Keratinocyte (primary cell): ENCODE measurements at regions not wholly inside any gene's neighbourhood (a gene's known extent, or its start where the extent isn't known, plus 50 kb on each side); places are given as distances from the start of the nearest gene placed in this dataset.

ENCODE experiments used
- DNase-seq: peaks from one replicate; pipeline ENCODE4 v3.0.0-alpha.2; 2011; ENCODE audit warnings: low read depth, missing footprints, low spot score
- FAIRE-seq: peaks from 2 replicates; lab custom pipeline; 2011; peaks lifted over from hg19 to GRCh38; lab: Jason Lieb, UNC
- H2AFZ ChIP-seq: 2 replicates; pipeline ENCODE4 v1.6.0; 2012; ENCODE audit warnings: low read length, control low read depth, inconsistent platforms; ENCODE audit not compliant: control insufficient read depth
- H3K27ac ChIP-seq: 2 replicates; pipeline ENCODE4 v1.5.1; 2011; ENCODE audit warnings: low read length; ENCODE audit not compliant: control insufficient read depth, insufficient read depth
- H3K27me3 ChIP-seq: 3 replicates; pipeline ENCODE4 v1.6.0; 2011; ENCODE audit warnings: low read length; ENCODE audit not compliant: control insufficient read depth, insufficient read depth; ENCODE audit errors: extremely low read depth
- H3K36me3 ChIP-seq, 2 experiments: 2 replicates in 1 of 2; 3 replicates in 1 of 2; pipeline ENCODE4 v1.5.1; 2011; ENCODE audit warnings: low read length in 2 of 2, mild to moderate bottlenecking in 1 of 2; ENCODE audit not compliant: control insufficient read depth in 2 of 2, insufficient read depth in 2 of 2; ENCODE audit errors: extremely low read depth in 1 of 2
- H3K4me1 ChIP-seq: 3 replicates; pipeline ENCODE4 v1.5.1; 2011; ENCODE audit warnings: low read length; ENCODE audit not compliant: control insufficient read depth, insufficient read depth; ENCODE audit errors: extremely low read depth
- H3K4me2 ChIP-seq: 3 replicates; pipeline ENCODE4 v1.6.0; 2011; ENCODE audit warnings: low read depth, low read length; ENCODE audit not compliant: control insufficient read depth, insufficient read depth; ENCODE audit errors: extremely low read depth
- H3K4me3 ChIP-seq, 3 experiments: fragments of 200-600 bp in 1 of 3; sonication (generic) in 1 of 3; 2 replicates in 2 of 3; 3 replicates in 1 of 3; pipeline ENCODE4 v1.5.1; 2011 to 2016; ENCODE audit warnings: low read length in 3 of 3, mild to moderate bottlenecking in 3 of 3, control low read depth in 2 of 3, inconsistent platforms in 1 of 3, low read depth in 1 of 3, mixed read lengths in 1 of 3, mixed run types in 1 of 3, moderate library complexity in 1 of 3; ENCODE audit not compliant: control insufficient read depth in 2 of 3, insufficient read depth in 2 of 3; ENCODE audit errors: extremely low read depth in 1 of 3
- H3K79me2 ChIP-seq: 2 replicates; pipeline ENCODE4 v1.6.0; 2012; ENCODE audit warnings: low read length; ENCODE audit not compliant: control insufficient read depth, insufficient read depth
- H3K9ac ChIP-seq: 3 replicates; pipeline ENCODE4 v1.6.0; 2011; ENCODE audit warnings: low read length; ENCODE audit not compliant: control insufficient read depth, insufficient read depth; ENCODE audit errors: extremely low read depth
- H3K9me1 ChIP-seq: 3 replicates; pipeline ENCODE4 v1.6.0; 2011; ENCODE audit warnings: low read length; ENCODE audit not compliant: control insufficient read depth, insufficient read depth; ENCODE audit errors: extremely low read depth
- H3K9me3 ChIP-seq: 2 replicates; pipeline ENCODE4 v1.5.1; 2012; ENCODE audit warnings: low read depth, low read length; ENCODE audit not compliant: control insufficient read depth
- H4K20me1 ChIP-seq: 3 replicates; pipeline ENCODE4 v1.6.0; 2011; ENCODE audit warnings: low read length; ENCODE audit not compliant: control insufficient read depth, insufficient read depth; ENCODE audit errors: extremely low read depth
- CTCF ChIP-seq, 3 experiments: IDR thresholded peaks in 1 of 3; conservative IDR thresholded peaks in 1 of 3; optimal IDR thresholded peaks in 1 of 3; 2 replicates in 2 of 3; 3 replicates in 1 of 3; pipeline versions ENCODE3 to v1.5.1; 2011; ENCODE audit warnings: low read length in 3 of 3, mild to moderate bottlenecking in 3 of 3, moderate library complexity in 2 of 3, control low read depth in 1 of 3, inconsistent platforms in 1 of 3; ENCODE audit not compliant: insufficient read depth in 2 of 3; ENCODE audit errors: extremely low read depth in 1 of 3
- EZH2 ChIP-seq: IDR thresholded peaks from one replicate; pipeline ENCODE4 v1.6.1; 2012; ENCODE audit warnings: inconsistent platforms, mild to moderate bottlenecking, low read length, moderate library complexity
- dilution Hi-C: fragments of 300-500 bp; cut with MboI; formaldehyde crosslinking; loops from one replicate; pipeline ENCODE4 v1.7.0; 2020; ENCODE audit warnings: low sequenced_read_pairs; ENCODE audit not compliant: extremely low pct_ligation_motif_present

DNA sequence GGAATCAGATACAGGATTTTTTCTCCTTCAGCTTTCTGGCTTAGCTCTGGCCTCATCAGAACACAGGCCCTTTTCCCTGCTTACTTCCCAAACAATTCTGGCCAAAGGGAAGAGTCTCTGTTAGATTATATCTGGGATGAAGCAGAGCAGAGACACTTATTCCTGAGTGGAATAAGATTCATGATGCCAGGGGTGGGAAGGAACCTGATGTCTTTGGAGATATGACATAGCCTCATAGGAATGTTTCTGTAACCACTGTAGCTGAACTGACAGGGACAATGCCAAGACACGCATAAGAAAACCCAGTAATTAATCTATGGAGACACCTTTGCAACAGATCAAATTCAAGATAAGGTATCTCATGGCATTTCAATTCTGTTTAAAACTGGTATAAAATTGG lies 177.1 kb upstream of the RAG2 start:
- Histone ChIP-seq H3K9ac (peak overlapping the region; percentile 48), H3K79me2 (no peaks in the 10 kb centered on the region), H3K9me3 (no peaks in the 10 kb centered on the region), H3K27ac (peak overlapping the region; percentile 88), H3K4me2 (peak overlapping the region; percentile 80), H3K27me3 (no peaks in the 10 kb centered on the region), H3K36me3 (no peaks in the 10 kb centered on the region), H2AFZ (no peak overlapping the region), H3K9me1 (no peaks in the 10 kb centered on the region), H4K20me1 (no peaks in the 10 kb centered on the region), H3K4me1 (peaks cover 18% of the 10 kb centered on the region), H3K4me3 (peak overlapping the region in 1 of 3 experiments; percentile 34)
- dilution Hi-C loops, result no loop called here
- TF ChIP-seq EZH2 (no peak), CTCF (optimal IDR thresholded peaks at IDR 0.05 in 1 of 3, IDR thresholded peaks at IDR 0.05 in 1 of 3, conservative IDR thresholded peaks at IDR 0.05 in 1 of 3; ENCODE audit: extremely low read depth in 1 of 3, insufficient read depth in 2 of 3, low read length in 3 of 3) (no peak)
- DNase-seq, result peak; percentile 52
- FAIRE-seq, result peak; percentile 60

DNA sequence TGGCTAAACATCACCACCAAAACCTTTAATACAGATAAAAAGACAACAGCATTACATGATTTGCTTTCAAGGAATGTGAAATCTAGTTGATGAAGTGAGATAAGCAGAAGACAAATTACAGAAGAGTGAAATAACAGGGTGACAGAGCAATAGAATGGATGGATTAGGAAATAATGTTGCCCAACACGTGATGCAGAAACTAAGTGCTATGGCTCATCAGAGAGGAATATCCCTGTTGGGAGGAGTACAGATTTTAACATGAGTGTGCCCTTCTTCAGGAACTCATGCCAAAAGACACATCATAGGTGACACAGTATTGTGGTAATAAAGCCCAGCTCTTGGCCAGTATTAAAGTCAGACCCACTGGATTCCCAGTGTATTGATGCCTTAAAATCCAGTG lies 176.6 kb upstream of the RAG2 start:
- Histone ChIP-seq H3K9me3 (no peaks in the 10 kb centered on the region), H3K4me1 (peaks cover 18% of the 10 kb centered on the region), H4K20me1 (no peaks in the 10 kb centered on the region), H3K36me3 (no peaks in the 10 kb centered on the region), H2AFZ (no peak overlapping the region), H3K27ac (peak overlapping the region; percentile 88), H3K9me1 (no peaks in the 10 kb centered on the region), H3K9ac (peak overlapping the region; percentile 48), H3K27me3 (no peaks in the 10 kb centered on the region), H3K4me2 (peak overlapping the region; percentile 80), H3K4me3 (peak overlapping the region in 1 of 3 experiments; percentile 34), H3K79me2 (no peaks in the 10 kb centered on the region)
- FAIRE-seq (peak; percentile 84), DNase-seq (peak; percentile 81)
- dilution Hi-C loops, result no loop called here
- TF ChIP-seq CTCF (optimal IDR thresholded peaks at IDR 0.05 in 1 of 3, IDR thresholded peaks at IDR 0.05 in 1 of 3, conservative IDR thresholded peaks at IDR 0.05 in 1 of 3; ENCODE audit: extremely low read depth in 1 of 3, insufficient read depth in 2 of 3, low read length in 3 of 3) (no peak), EZH2 (no peak)
